NT2/D1 (cell line): ENCODE measurements at regions not wholly inside any gene's neighbourhood (a gene's known extent, or its start where the extent isn't known, plus 50 kb on each side); places are given as distances from the start of the nearest gene placed in this dataset.

Experiments
- SUZ12 ChIP-seq: IDR thresholded peaks from 2 replicates; pipeline ENCODE4 v1.6.1; 2011; ENCODE audit not compliant: insufficient read length, insufficient read depth; ENCODE audit errors: extremely low read depth
- YY1 ChIP-seq: IDR thresholded peaks from 2 replicates; pipeline ENCODE4 v1.6.1; 2011; ENCODE audit not compliant: insufficient read length, insufficient read depth

DNA sequence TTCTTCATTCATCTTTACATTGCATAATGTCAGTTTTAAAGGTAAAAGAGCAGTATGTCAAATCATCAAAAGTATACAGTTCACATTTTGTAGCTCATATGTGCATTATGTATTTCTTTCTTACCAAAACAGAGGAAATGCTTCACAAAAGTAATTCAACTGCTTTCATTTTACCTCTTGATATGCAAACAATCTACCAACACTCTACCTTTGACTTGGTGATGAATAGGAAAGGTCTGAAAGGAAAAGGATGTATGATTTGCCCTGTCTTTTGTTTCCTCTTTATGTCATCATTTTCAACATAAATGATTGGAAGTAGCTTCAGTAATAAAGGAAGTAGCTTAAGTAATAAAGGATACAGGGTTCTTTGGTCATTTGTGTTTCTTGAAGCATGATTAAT is 846.7 kb downstream of the NXPH1 start:
- TF ChIP-seq SUZ12 (no peak), YY1 (no peak)
